B cell (primary cell): ENCODE measurements at regions not wholly inside any gene's neighbourhood (a gene's known extent, or its start where the extent isn't known, plus 50 kb on each side); places are given as distances from the start of the nearest gene placed in this dataset.

Experiments
- ATAC-seq: fragments of 200-7000 bp; cut with Tn5 transposase; one replicate; pipeline ENCODE4 v1.10.0; 2021; ENCODE audit warnings: low read depth, mild to moderate bottlenecking, moderate number of reproducible peaks, moderate library complexity
- CTCF ChIA-PET: fragments of 350-600 bp; sonication (Branson Sonifier 250); formaldehyde crosslinking; loops from one replicate; lab custom pipeline; 2021; ENCODE audit warnings: antibody characterized with exemption, inconsistent platforms; lab: Charles Lee
- POLR2A ChIA-PET: fragments of 350-600 bp; sonication (Branson Sonifier 250); formaldehyde crosslinking; loops from one replicate; lab custom pipeline; 2021; ENCODE audit warnings: antibody characterized with exemption; lab: Charles Lee
- DNase-seq: peaks from one replicate; pipeline ENCODE4 v3.0.0; 2013
- H2AFZ ChIP-seq: 2 replicates; pipeline ENCODE4 v1.6.1; 2012; ENCODE audit warnings: mild to moderate bottlenecking, low read depth, low read length; ENCODE audit not compliant: insufficient read depth, poor library complexity, severe bottlenecking
- H3K27ac ChIP-seq, 2 donors: 1 replicate in 1 of 2; 2 replicates in 1 of 2; pipeline ENCODE4 v1.5.1; 2012 to 2013; ENCODE audit warnings: low read length in 2 of 2, mild to moderate bottlenecking in 2 of 2, moderate library complexity in 1 of 2
- H3K27me3 ChIP-seq, 4 experiments: fragments of 200-600 bp in 1 of 4; sonication (generic) in 1 of 4; replicated peaks in 1 of 4; 1 replicate in 2 of 4; 2 replicates in 2 of 4; pipeline versions ENCODE4 v1.6.1 to v1.7.0; 2013 to 2016; ENCODE audit warnings: low read length in 3 of 4, mild to moderate bottlenecking in 2 of 4, mixed read lengths in 1 of 4, moderate library complexity in 1 of 4; ENCODE audit not compliant: insufficient read depth in 4 of 4, control insufficient read depth in 3 of 4; ENCODE audit errors: control extremely low read depth in 1 of 4
- H3K36me3 ChIP-seq, 2 experiments: replicated peaks in 1 of 2; 1 replicate in 1 of 2; 2 replicates in 1 of 2; pipeline versions ENCODE4 v1.6.1 to v1.7.1; 2013; ENCODE audit warnings: low read length in 1 of 2; ENCODE audit not compliant: insufficient read depth in 2 of 2, control insufficient read depth in 1 of 2; ENCODE audit errors: control extremely low read depth in 1 of 2, extremely low read depth in 1 of 2
- H3K4me1 ChIP-seq, 2 donors: fragments of 200-600 bp in 1 of 2; sonication (generic) in 1 of 2; 1 replicate in 1 of 2; 2 replicates in 1 of 2; pipeline versions ENCODE4 v1.5.1 to v1.6.1; 2013 to 2017; ENCODE audit warnings: low read length in 2 of 2; ENCODE audit not compliant: control insufficient read depth in 2 of 2, insufficient read depth in 2 of 2
- H3K4me2 ChIP-seq: replicated peaks from 2 replicates; pipeline ENCODE3; 2012; ENCODE audit warnings: mild to moderate bottlenecking, low read depth, low read length; ENCODE audit not compliant: poor library complexity, severe bottlenecking
- H3K4me3 ChIP-seq, 5 experiments: fragments of 200-600 bp in 1 of 5; sonication (generic) in 1 of 5; 1 replicate in 3 of 5; 2 replicates in 2 of 5; pipeline versions ENCODE4 v1.5.1 to v1.7.0; 2011 to 2016; ENCODE audit warnings: low read length in 4 of 5, mild to moderate bottlenecking in 4 of 5, low read depth in 2 of 5, control low read depth in 1 of 5, moderate library complexity in 1 of 5; ENCODE audit not compliant: insufficient read depth in 1 of 5; ENCODE audit errors: control extremely low read depth in 1 of 5, extremely low read depth in 1 of 5
- H3K79me2 ChIP-seq: fragments of 200-600 bp; sonication (generic); one replicate; pipeline ENCODE4 v1.6.0; 2016; ENCODE audit warnings: low read length; ENCODE audit not compliant: control insufficient read depth, insufficient read depth
- H3K9ac ChIP-seq: fragments of 200-600 bp; sonication (generic); 2 replicates; pipeline ENCODE4 v1.6.1; 2017; ENCODE audit warnings: mild to moderate bottlenecking, low read length, moderate library complexity
- H3K9me3 ChIP-seq, 3 donors: one replicate each; pipeline versions ENCODE4 v1.6.1 to v1.7.1; 2013; ENCODE audit warnings: low read length in 2 of 3; ENCODE audit not compliant: control insufficient read depth in 2 of 3, insufficient read depth in 1 of 3; ENCODE audit errors: control extremely low read depth in 1 of 3
- H4K20me1 ChIP-seq: 2 replicates; pipeline ENCODE4 v1.6.0; 2012; ENCODE audit warnings: mild to moderate bottlenecking, low read length; ENCODE audit not compliant: insufficient read depth, control insufficient read depth, poor library complexity, severe bottlenecking
- H3K27ac Mint-ChIP-seq: one replicate; pipeline ENCODE4 v1.8.0; 2021; ENCODE audit warnings: mixed read lengths
- H3K27me3 Mint-ChIP-seq: one replicate; pipeline ENCODE4 v1.8.0; 2021; ENCODE audit warnings: mixed read lengths
- H3K4me1 Mint-ChIP-seq: one replicate; pipeline ENCODE4 v1.8.0; 2021; ENCODE audit warnings: mixed read lengths
- H3K4me3 Mint-ChIP-seq: one replicate; pipeline ENCODE4 v1.8.0; 2021; ENCODE audit warnings: mixed read lengths
- H3K9me3 Mint-ChIP-seq: one replicate; pipeline ENCODE4 v1.8.0; 2022; ENCODE audit warnings: mixed read lengths; ENCODE audit not compliant: insufficient read depth
- CTCF ChIP-seq: fragments of 200-600 bp; IDR thresholded peaks from one replicate; pipeline ENCODE4 v1.8.0; 2022; ENCODE audit warnings: antibody characterized with exemption, mild to moderate bottlenecking
- EZH2 ChIP-seq: IDR thresholded peaks from 2 replicates; pipeline ENCODE4 v1.6.1; 2012; ENCODE audit warnings: borderline replicate concordance, low read depth, mild to moderate bottlenecking, moderate library complexity, low read length; ENCODE audit not compliant: insufficient read depth, poor library complexity, severe bottlenecking
- WGBS: methylation state at CpG from one replicate; pipeline ENCODE4 v1.1.5; 2013; ENCODE audit warnings: missing lambda C conversion rate; ENCODE audit not compliant: insufficient coverage; 5-methylcytosine and 5-hydroxymethylcytosine counted together
- intact Hi-C: fragments of 100-400 bp; cut with micrococcal nuclease; formaldehyde crosslinking; loops from one replicate; pipeline ENCODE4 v1.10.0; 2022

DNA sequence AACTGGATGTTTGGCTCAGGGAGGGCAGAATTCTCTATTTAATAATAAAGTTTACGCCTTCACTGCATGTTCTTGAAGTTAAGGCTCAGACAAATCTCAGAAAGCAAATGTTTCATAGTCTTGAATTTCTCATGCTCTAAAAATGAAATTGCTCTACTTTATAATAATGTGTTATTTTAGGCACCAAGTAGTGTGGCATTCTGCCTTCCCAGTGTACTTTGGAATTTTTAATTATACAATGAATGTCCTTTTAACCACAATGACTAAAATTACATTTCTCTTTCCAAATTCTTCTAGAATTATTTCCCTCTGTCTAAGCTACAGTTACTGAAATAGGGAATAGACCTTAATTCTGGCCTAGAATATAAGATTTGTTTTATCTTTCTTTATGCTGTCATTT lies 97.9 kb upstream of the PDE5A start:
- Mint-ChIP-seq H3K4me3 (no peak overlapping the region), H3K4me1 (no peaks in the 10 kb centered on the region), H3K27ac (no peak overlapping the region), H3K9me3 (no peaks in the 10 kb centered on the region), H3K27me3 (no peaks in the 10 kb centered on the region)
- Histone ChIP-seq H3K9me3 (no peaks in the 10 kb centered on the region), H3K4me3 (no peak overlapping the region), H3K4me1 (no peaks in the 10 kb centered on the region), H4K20me1 (no peaks in the 10 kb centered on the region), H2AFZ (no peak overlapping the region), H3K4me2 (no peak overlapping the region), H3K79me2 (no peaks in the 10 kb centered on the region), H3K27me3 (no peaks in the 10 kb centered on the region), H3K9ac (no peak overlapping the region), H3K36me3 (no peaks in the 10 kb centered on the region), H3K27ac (no peak overlapping the region)
- DNase-seq (no peak), ATAC-seq (no peak)
- TF ChIP-seq CTCF: no peak
- TF ChIP-seq EZH2: no peak
- POLR2A ChIA-PET: no interaction called here
- intact Hi-C loops: no loop called here
- CTCF ChIA-PET: no interaction called here
- WGBS: no CpG with 5 or more reads among the region's 1 CpG

DNA sequence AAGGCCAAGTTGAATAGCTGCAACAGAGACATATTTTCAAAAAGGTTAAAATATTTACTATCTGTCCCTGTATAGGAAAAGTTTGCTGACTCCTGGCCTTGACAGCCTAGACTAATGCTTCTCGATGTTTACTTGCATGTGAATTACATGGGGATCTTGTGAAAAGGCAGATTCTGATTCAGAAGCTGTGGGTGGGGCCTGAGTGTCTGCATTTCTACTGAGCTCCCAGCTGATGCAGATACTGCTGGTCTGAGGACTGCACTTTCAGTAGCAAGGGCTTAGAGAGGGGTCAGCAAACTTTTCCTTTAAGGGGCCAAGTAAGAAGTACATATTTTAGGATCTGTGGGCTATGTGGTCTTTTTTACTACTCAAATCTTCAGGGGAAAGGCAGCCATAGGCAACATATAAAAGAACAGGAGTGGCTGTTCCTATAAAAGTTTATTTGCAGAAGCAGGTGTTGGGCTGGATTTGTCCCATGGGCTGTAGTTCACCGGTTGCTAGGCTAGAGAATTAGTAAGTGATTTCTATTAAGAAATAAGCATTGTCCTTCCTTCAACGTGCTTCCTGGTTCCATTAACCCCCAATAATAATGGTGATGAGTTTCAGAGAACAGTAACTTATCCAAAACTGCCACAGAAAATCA lies 97.2 kb upstream of the PDE5A start:
- POLR2A ChIA-PET: no interaction called here
- intact Hi-C loops: no loop called here
- 57% methylated on average over 1 of the region's 3 CpGs for WGBS
- Histone ChIP-seq H3K27ac (no peak overlapping the region), H3K79me2 (no peaks in the 10 kb centered on the region), H4K20me1 (no peaks in the 10 kb centered on the region), H3K9ac (no peak overlapping the region), H3K4me2 (no peak overlapping the region), H3K4me1 (no peaks in the 10 kb centered on the region), H2AFZ (no peak overlapping the region), H3K9me3 (no peaks in the 10 kb centered on the region), H3K27me3 (no peaks in the 10 kb centered on the region), H3K4me3 (no peak overlapping the region), H3K36me3 (no peaks in the 10 kb centered on the region)
- CTCF ChIA-PET: no interaction called here
- ATAC-seq (no peak), DNase-seq (no peak)
- Mint-ChIP-seq H3K9me3 (no peaks in the 10 kb centered on the region), H3K27ac (no peak overlapping the region), H3K4me3 (no peak overlapping the region), H3K27me3 (no peaks in the 10 kb centered on the region), H3K4me1 (no peaks in the 10 kb centered on the region)
- no peak for TF ChIP-seq EZH2
- no peak for TF ChIP-seq CTCF
